Kidney (tissue), 13 donors: ENCODE measurements at regions not wholly inside any gene's neighbourhood (a gene's known extent, or its start where the extent isn't known, plus 50 kb on each side); places are given as distances from the start of the nearest gene placed in this dataset.

Source experiments
- DNase-seq, 5 donors: peaks; one replicate each; pipeline ENCODE4 v3.0.0-alpha.2; 2013 to 2020
- FAIRE-seq: peaks from 2 replicates; lab custom pipeline; 2012; peaks lifted over from hg19 to GRCh38; lab: Jason Lieb, UNC
- H3K27ac ChIP-seq, 2 donors: one replicate each; pipeline ENCODE4 v1.7.0; 2013; ENCODE audit warnings: low read depth in 2 of 2, low read length in 2 of 2, inconsistent platforms in 1 of 2
- H3K27me3 ChIP-seq: one replicate; pipeline ENCODE4 v1.7.1; 2013; ENCODE audit warnings: low read length, inconsistent platforms; ENCODE audit not compliant: control insufficient read depth, insufficient read depth
- H3K36me3 ChIP-seq, 3 donors: one replicate each; pipeline versions ENCODE4 v1.7.0 to v1.7.1; 2013; ENCODE audit warnings: low read length in 3 of 3, control low read depth in 1 of 3, inconsistent platforms in 1 of 3; ENCODE audit not compliant: insufficient read depth in 3 of 3, control insufficient read depth in 2 of 3
- H3K4me1 ChIP-seq, 3 donors: one replicate each; pipeline versions ENCODE4 v1.7.0 to v1.7.1; 2013; ENCODE audit warnings: low read length in 3 of 3, inconsistent platforms in 1 of 3, low read depth in 1 of 3; ENCODE audit not compliant: control insufficient read depth in 2 of 3, insufficient read depth in 2 of 3
- H3K4me3 ChIP-seq, 3 donors: one replicate each; pipeline versions ENCODE4 v1.7.0 to v1.8.1; 2013; ENCODE audit warnings: low read length in 3 of 3, control low read depth in 1 of 3, inconsistent platforms in 1 of 3
- H3K9ac ChIP-seq, 3 donors: one replicate each; pipeline versions ENCODE4 v1.7.0 to v1.7.1; 2013; ENCODE audit warnings: low read length in 3 of 3, control low read depth in 1 of 3, inconsistent platforms in 1 of 3
- H3K9me3 ChIP-seq, 3 donors: one replicate each; pipeline versions ENCODE4 v1.7.0 to v1.7.1; 2013; ENCODE audit warnings: low read length in 3 of 3, control low read depth in 1 of 3, inconsistent platforms in 1 of 3; ENCODE audit not compliant: control insufficient read depth in 2 of 3, insufficient read depth in 1 of 3
- CTCF ChIP-seq: IDR thresholded peaks from 3 replicates; pipeline ENCODE4 v1.5.1; 2012; ENCODE audit warnings: mild to moderate bottlenecking, moderate library complexity, borderline replicate concordance; ENCODE audit not compliant: insufficient read depth; ENCODE audit errors: extremely low read depth
- intact Hi-C: fragments of 100-400 bp; cut with DNase I; formaldehyde crosslinking; loops from one replicate; pipeline ENCODE4 v1.11.1; 2022
- donor health status: control.
- donor health status: control.
- donor health status: control.
- donor health status: control.
- donor health status: control.
- donor health status: DM: yes; HTN: yes; CAD: no.
- donor health status: Normal renal cell carcinoma (clear cell type).

GRCh38 chr15:98151096-98151495 is 190.6 kb downstream of the ARRDC4 start:
- intact Hi-C loops, result no loop called here
- Histone ChIP-seq H3K9ac (no peak overlapping the region), H3K4me3 (no peak overlapping the region), H3K27me3 (no peaks in the 10 kb centered on the region), H3K36me3 (no peaks in the 10 kb centered on the region), H3K27ac (no peak overlapping the region), H3K9me3 (no peaks in the 10 kb centered on the region), H3K4me1 (no peaks in the 10 kb centered on the region)
- no peak for FAIRE-seq
- no peak for TF ChIP-seq CTCF
- DNase-seq, result no peak

- Histone ChIP-seq H3K4me3 (no peak overlapping the region), H3K36me3 (no peaks in the 10 kb centered on the region), H3K9ac (no peak overlapping the region), H3K27ac (no peak overlapping the region), H3K27me3 (no peaks in the 10 kb centered on the region), H3K4me1 (no peaks in the 10 kb centered on the region), H3K9me3 (no peaks in the 10 kb centered on the region)
- no peak for FAIRE-seq
- DNase-seq, result no peak
- TF ChIP-seq CTCF, result no peak
- intact Hi-C loops, result no loop called here
These were observed 191.7 kb downstream of the ARRDC4 start for GRCh38 chr15:98152156-98152555.

DNA sequence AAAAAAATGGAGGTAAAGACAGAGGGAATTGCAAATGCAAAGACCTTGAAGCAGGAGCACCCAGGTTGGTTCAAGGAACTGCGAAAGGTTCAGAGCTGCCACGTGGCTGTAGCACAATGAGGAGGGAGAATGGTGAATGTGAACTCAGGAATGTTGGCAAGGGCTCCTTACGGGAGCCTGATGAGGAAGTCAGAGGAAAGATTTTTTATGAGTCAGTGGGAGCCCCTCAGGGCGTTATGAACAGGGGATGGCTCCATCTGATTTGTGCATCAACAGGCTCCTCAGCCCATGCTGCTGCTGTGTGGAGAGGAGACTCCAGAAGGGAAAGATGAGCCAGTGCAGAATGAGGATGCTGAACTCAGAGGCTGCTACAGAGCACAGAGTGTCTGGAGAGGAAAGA is 194.4 kb downstream of the ARRDC4 start:
- Histone ChIP-seq H3K9ac (no peak overlapping the region), H3K36me3 (no peaks in the 10 kb centered on the region), H3K27me3 (no peaks in the 10 kb centered on the region), H3K27ac (no peak overlapping the region), H3K9me3 (no peaks in the 10 kb centered on the region), H3K4me3 (no peak overlapping the region), H3K4me1 (no peaks in the 10 kb centered on the region)
- intact Hi-C loops, result no loop called here
- TF ChIP-seq CTCF, result no peak
- DNase-seq, result peak in 1 of 5 donors; percentile 20
- FAIRE-seq, result no peak

GRCh38 chr15:98155356-98155755 is 194.9 kb downstream of the ARRDC4 start:
- FAIRE-seq (no peak), DNase-seq (no peak)
- Histone ChIP-seq H3K4me3 (no peak overlapping the region), H3K4me1 (no peaks in the 10 kb centered on the region), H3K36me3 (no peaks in the 10 kb centered on the region), H3K9me3 (no peaks in the 10 kb centered on the region), H3K27me3 (no peaks in the 10 kb centered on the region), H3K27ac (no peak overlapping the region), H3K9ac (no peak overlapping the region)
- intact Hi-C loops, result no loop called here
- TF ChIP-seq CTCF, result no peak
